HCT116 (cell line): ENCODE measurements at regions not wholly inside any gene's neighbourhood (a gene's known extent, or its start where the extent isn't known, plus 50 kb on each side); places are given as distances from the start of the nearest gene placed in this dataset.
A peak's percentile ranks its signal among the peaks of the same experiment; 100 is the strongest.
"Not testable (repeated sequence)": the region's sequence is repeated elsewhere in the genome, so short reads cannot be mapped to it uniquely, and the experiment has no call there.

Experiments
- ATAC-seq: fragments of 200-7000 bp; cut with Tn5 transposase; 2 replicates; pipeline ENCODE4 v1.9.1; 2020; ENCODE audit warnings: mild to moderate bottlenecking, moderate library complexity
- BruUV-seq: library from RNA; stranded (reverse); fragments of 400-500 nt; replicated peaks from 2 replicates; lab custom pipeline; 2021; lab: Mats Ljungman, UMichigan
- CTCF ChIA-PET: fragments of 300-600 bp; sonication (Branson Sonifier 250); formaldehyde crosslinking; loops from one replicate; lab custom pipeline; 2021; ENCODE audit warnings: antibody characterized with exemption; lab: Charles Lee
- POLR2A ChIA-PET: fragments of 300-600, 350-600 bp; sonication (Branson Sonifier 250); formaldehyde crosslinking; loops from one replicate; lab custom pipeline; 2021; ENCODE audit warnings: antibody characterized with exemption; lab: Charles Lee
- RAD21 ChIA-PET, 2 experiments: fragments of 300-600 bp; sonication (Branson Sonifier 250); formaldehyde crosslinking; loops; one replicate each; lab custom pipeline; 2023; ENCODE audit warnings: low total read pairs in 2 of 2; ENCODE audit not compliant: uncharacterized antibody in 2 of 2, unreplicated experiment in 2 of 2, low non-redundant PET in 1 of 2; lab: Charles Lee
- DNase-seq: peaks from one replicate; pipeline ENCODE4 v3.0.0-alpha.2; 2010; ENCODE audit warnings: low read depth, low spot score
- H2AFZ ChIP-seq: fragments of 200-600 bp; shearing (Covaris generic), sonication (generic); 2 replicates; pipeline ENCODE4 v1.6.1; 2017; ENCODE audit warnings: low read depth, mixed run types, mixed read lengths, antibody characterized with exemption, low read length; ENCODE audit not compliant: poor library complexity, severe bottlenecking
- H3K27ac ChIP-seq: 2 replicates; pipeline ENCODE4 v1.5.1; 2012; ENCODE audit warnings: low read depth, low read length
- H3K27me3 ChIP-seq: fragments of 200-600 bp; sonication (generic); 2 replicates; pipeline ENCODE4 v1.6.1; 2016; ENCODE audit warnings: mixed run types, low read length, mixed read lengths; ENCODE audit not compliant: insufficient read depth
- H3K36me3 ChIP-seq, 2 experiments: fragments of 200-500 bp in 1 of 2; fragments of 200-600 bp in 1 of 2; sonication (Bioruptor generic) in 1 of 2; sonication (generic) in 1 of 2; 2 replicates each; pipeline versions ENCODE4 v1.5.1 to v1.6.1; 2014 to 2016; ENCODE audit warnings: low read length in 2 of 2, inconsistent platforms in 1 of 2, mixed read lengths in 1 of 2, mixed run types in 1 of 2; ENCODE audit not compliant: insufficient read depth in 2 of 2, control insufficient read depth in 1 of 2
- H3K4me1 ChIP-seq, 2 experiments: fragments of 200-600 bp in 1 of 2; sonication (generic) in 1 of 2; 2 replicates each; pipeline versions ENCODE4 v1.5.1 to v1.6.1; 2012 to 2017; ENCODE audit warnings: low read length in 2 of 2, inconsistent platforms in 1 of 2, mild to moderate bottlenecking in 1 of 2, mixed read lengths in 1 of 2, mixed run types in 1 of 2, moderate library complexity in 1 of 2; ENCODE audit not compliant: insufficient read depth in 2 of 2, control insufficient read depth in 1 of 2
- H3K4me2 ChIP-seq: fragments of 200-600 bp; sonication (generic); 2 replicates; pipeline ENCODE4 v1.6.1; 2017; ENCODE audit warnings: mixed run types, low read length, mixed read lengths
- H3K4me3 ChIP-seq, 2 experiments: fragments of 200-600 bp in 1 of 2; sonication (generic) in 1 of 2; replicated peaks in 1 of 2; 2 replicates each; pipeline ENCODE4 v1.5.1; 2011 to 2016; ENCODE audit warnings: low read length in 2 of 2, control low read depth in 1 of 2, low read depth in 1 of 2, mild to moderate bottlenecking in 1 of 2, mixed read lengths in 1 of 2, mixed run types in 1 of 2
- H3K79me2 ChIP-seq: fragments of 200-600 bp; sonication (generic); 2 replicates; pipeline ENCODE4 v1.6.1; 2017; ENCODE audit warnings: mild to moderate bottlenecking, mixed run types, low read length, moderate library complexity, mixed read lengths; ENCODE audit not compliant: insufficient read depth
- H3K9ac ChIP-seq: fragments of 200-600 bp; sonication (generic); 2 replicates; pipeline ENCODE4 v1.6.1; 2016; ENCODE audit warnings: low read length, mixed read lengths
- H3K9me2 ChIP-seq: fragments of 200-600 bp; sonication (generic), shearing (Covaris generic); 2 replicates; pipeline ENCODE4 v1.6.1; 2017; ENCODE audit warnings: mixed run types, mild to moderate bottlenecking, moderate library complexity; ENCODE audit not compliant: insufficient read depth
- H3K9me3 ChIP-seq, 2 experiments: fragments of 200-500 bp in 1 of 2; fragments of 200-600 bp in 1 of 2; sonication (Bioruptor generic) in 1 of 2; sonication (generic) in 1 of 2; 2 replicates each; pipeline ENCODE4 v1.6.1; 2014 to 2017; ENCODE audit warnings: low read length in 2 of 2, mixed read lengths in 2 of 2, inconsistent platforms in 1 of 2, low read depth in 1 of 2, mild to moderate bottlenecking in 1 of 2, mixed run types in 1 of 2, moderate library complexity in 1 of 2; ENCODE audit not compliant: control insufficient read depth in 1 of 2, insufficient read depth in 1 of 2
- H4K20me1 ChIP-seq: fragments of 200-600 bp; sonication (generic), shearing (Covaris generic); 2 replicates; pipeline ENCODE4 v1.6.1; 2017; ENCODE audit warnings: mixed run types, mild to moderate bottlenecking, moderate library complexity; ENCODE audit not compliant: insufficient read depth
- CBX3 ChIP-seq: IDR thresholded peaks from 2 replicates; pipeline ENCODE4 v1.6.1; 2012; ENCODE audit warnings: low read depth
- EZH2phosphoT487 ChIP-seq: fragments of 200-600 bp; IDR thresholded peaks from 2 replicates; pipeline ENCODE4 v1.6.1; 2018; ENCODE audit warnings: antibody characterized with exemption, borderline replicate concordance
- MAX ChIP-seq: IDR thresholded peaks from 2 replicates; pipeline ENCODE4 v1.6.1; 2012
- intact Hi-C: fragments of 100-400 bp; cut with micrococcal nuclease; formaldehyde crosslinking; loops from 2 replicates; pipeline ENCODE4 v1.10.0; 2022

GRCh38 chr1:148392505-148392904, 90.6 kb downstream of the PPIAL4G start:
- BruUV-seq, H4K20me1 ChIP-seq, H3K27me3 ChIP-seq, H3K79me2 ChIP-seq, H3K4me3 ChIP-seq, RAD21 ChIA-PET, H3K9me2 ChIP-seq, DNase-seq, H2AFZ ChIP-seq, H3K27ac ChIP-seq, ATAC-seq, H3K9ac ChIP-seq, CTCF ChIA-PET, POLR2A ChIA-PET, H3K36me3 ChIP-seq, H3K9me3 ChIP-seq, intact Hi-C loops, H3K4me2 ChIP-seq: not testable (repeated sequence)
- peaks cover 0 to 16% of the 10 kb centered on the region in 2 experiments; a peak in 2 of 4 replicates for H3K4me1 ChIP-seq

GRCh38 chr1:148391323-148391722, 91.8 kb downstream of the PPIAL4G start:
- BruUV-seq, CTCF ChIA-PET, H3K36me3 ChIP-seq, H3K9me3 ChIP-seq, H3K4me3 ChIP-seq, H3K4me2 ChIP-seq, H3K9me2 ChIP-seq, intact Hi-C loops, DNase-seq, H4K20me1 ChIP-seq, H3K79me2 ChIP-seq, H3K27ac ChIP-seq, H3K9ac ChIP-seq, H2AFZ ChIP-seq, ATAC-seq, H3K27me3 ChIP-seq, RAD21 ChIA-PET: not testable (repeated sequence)
- POLR2A ChIA-PET: interaction anchor here (1.1 kb wide), 1 partner anchor 132 kb away, joined by 4 read pairs; no protein-coding TSS in a partner anchor
- H3K4me1 ChIP-seq: peaks cover 0 to 18% of the 10 kb centered on the region in 2 experiments; a peak in 2 of 4 replicates

- TF ChIP-seq CBX3: no peak
- no peak for TF ChIP-seq EZH2phosphoT487
- TF ChIP-seq MAX: peak; percentile 8; the same call in 1 of the 2 replicates
- DNase-seq: no peak
- no peaks in the 10 kb centered on the region for H4K20me1 ChIP-seq
- peak overlapping the region; percentile 29 to 54 for H3K4me3 ChIP-seq
- H2AFZ ChIP-seq: no peak overlapping the region
- H3K27ac ChIP-seq: peak overlapping the region; percentile 73
- H3K9me3 ChIP-seq: no peaks in the 10 kb centered on the region
- H3K27me3 ChIP-seq: no peaks in the 10 kb centered on the region
- ChIA-PET POLR2A (interaction anchor here (0.9 to 2.1 kb wide), 11 partner anchors 13 to 134 kb away, joined by 3 to 22 read pairs (median 8); no protein-coding TSS in a partner anchor), CTCF (no interaction called here), RAD21 (no interaction called here)
- H3K4me1 ChIP-seq: peaks cover 0 to 18% of the 10 kb centered on the region in 2 experiments; a peak in 2 of 4 replicates
- ATAC-seq: no peak
- peak overlapping the region; percentile 63 for H3K9ac ChIP-seq
- BruUV-seq: no TSS peak
- no peaks in the 10 kb centered on the region for H3K36me3 ChIP-seq
- no peaks in the 10 kb centered on the region for H3K9me2 ChIP-seq
- no peaks in the 10 kb centered on the region for H3K79me2 ChIP-seq
- intact Hi-C loops: no loop called here
- peak overlapping the region; percentile 67 for H3K4me2 ChIP-seq
These were observed 94.1 kb downstream of the PPIAL4G start for GRCh38 chr1:148389027-148389339.
